ENCODE measurements at regions not wholly inside any gene's neighbourhood (a gene's known extent, or its start where the extent isn't known, plus 50 kb on each side); places are given as distances from the start of the nearest gene placed in this dataset.

DNA sequence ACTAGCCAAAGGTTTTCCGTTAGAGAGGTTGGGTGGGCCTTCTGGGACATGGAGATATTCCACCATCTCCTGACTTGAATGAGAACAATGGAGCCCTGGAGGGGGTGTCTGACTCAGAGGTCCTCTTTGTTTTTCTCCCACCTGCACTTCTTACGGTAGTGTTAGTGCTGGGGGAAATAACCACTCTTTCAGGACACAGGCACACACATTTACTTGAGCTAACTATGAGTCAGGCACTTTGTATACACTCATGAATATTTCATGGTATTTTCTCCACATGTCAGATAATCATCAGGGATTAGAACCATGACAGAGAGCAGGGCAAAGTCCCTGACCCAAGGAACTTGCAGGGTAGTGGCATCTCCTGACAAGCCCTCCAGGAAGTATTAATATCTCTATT, 439.1 kb downstream of the TSN start:
- TF ChIP-seq CHD1 (IDR thresholded peaks at IDR 0.05; ENCODE audit: low read length) (no peak), RAD21 (CRISPR knock-in tag; conservative IDR thresholded peaks at IDR 0.05 in 1 of 2, IDR thresholded peaks at IDR 0.05 in 1 of 2) (no peak), TAF7 (tag; IDR thresholded peaks at IDR 0.05) (no peak), SIN3B (IDR thresholded peaks at IDR 0.05; ENCODE audit: low read depth) (no peak), POLR2G (IDR thresholded peaks at IDR 0.05; ENCODE audit: low read depth, low read length) (no peak), CAMTA2 (CRISPR knock-in tag; conservative IDR thresholded peaks at IDR 0.05) (no peak)
